NOMO-1 treated with dmso at 0.1 percent for 144 hours (cell line): ENCODE measurements at regions not wholly inside any gene's neighbourhood (a gene's known extent, or its start where the extent isn't known, plus 50 kb on each side); places are given as distances from the start of the nearest gene placed in this dataset.
A peak's percentile ranks its signal among the peaks of the same experiment; 100 is the strongest.
"Not testable (repeated sequence)": the region's sequence is repeated elsewhere in the genome, so short reads cannot be mapped to it uniquely, and the experiment has no call there.

ENCODE experiments used
- DNase-seq: peaks from one replicate; lab custom pipeline; 2025; ENCODE audit not compliant: unreplicated experiment; lab: John Stamatoyannopoulos, UW

- DNase-seq, result no peak
Observed at GRCh38 chr12:46671102-46671501, 154.7 kb downstream of the SLC38A4 start.

- no peak for DNase-seq
Observed at GRCh38 chr12:46670636-46671035, 155.2 kb downstream of the SLC38A4 start.

DNA sequence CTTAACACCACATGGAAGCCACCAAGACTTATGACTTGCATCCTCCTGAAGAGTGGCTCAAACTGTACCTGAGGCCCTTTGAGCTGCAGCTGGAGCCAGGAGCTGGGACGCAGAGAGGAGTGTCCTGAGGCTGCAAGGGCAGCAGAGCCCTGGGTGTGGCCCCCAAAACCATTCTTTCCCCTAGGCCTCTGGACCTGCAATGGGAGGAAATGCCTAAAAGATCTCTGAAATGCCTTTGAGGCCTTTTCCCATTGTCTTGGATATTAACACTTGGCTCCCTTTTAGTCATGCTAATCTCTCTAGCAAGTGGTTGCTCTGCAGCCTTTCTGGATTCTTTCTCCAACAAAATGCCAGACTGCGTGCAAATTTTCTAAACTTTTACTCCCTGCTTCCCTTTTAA lies 156.1 kb downstream of the SLC38A4 start:
- no peak for DNase-seq

GRCh38 chr12:46667551-46667950 lies 158.2 kb downstream of the SLC38A4 start:
- no peak for DNase-seq

- peak; percentile 42 for DNase-seq
Observed at GRCh38 chr12:46664761-46665287, 161.0 kb downstream of the SLC38A4 start.

GRCh38 chr12:46663318-46663717 lies 162.5 kb downstream of the SLC38A4 start:
- DNase-seq, result no peak

DNA sequence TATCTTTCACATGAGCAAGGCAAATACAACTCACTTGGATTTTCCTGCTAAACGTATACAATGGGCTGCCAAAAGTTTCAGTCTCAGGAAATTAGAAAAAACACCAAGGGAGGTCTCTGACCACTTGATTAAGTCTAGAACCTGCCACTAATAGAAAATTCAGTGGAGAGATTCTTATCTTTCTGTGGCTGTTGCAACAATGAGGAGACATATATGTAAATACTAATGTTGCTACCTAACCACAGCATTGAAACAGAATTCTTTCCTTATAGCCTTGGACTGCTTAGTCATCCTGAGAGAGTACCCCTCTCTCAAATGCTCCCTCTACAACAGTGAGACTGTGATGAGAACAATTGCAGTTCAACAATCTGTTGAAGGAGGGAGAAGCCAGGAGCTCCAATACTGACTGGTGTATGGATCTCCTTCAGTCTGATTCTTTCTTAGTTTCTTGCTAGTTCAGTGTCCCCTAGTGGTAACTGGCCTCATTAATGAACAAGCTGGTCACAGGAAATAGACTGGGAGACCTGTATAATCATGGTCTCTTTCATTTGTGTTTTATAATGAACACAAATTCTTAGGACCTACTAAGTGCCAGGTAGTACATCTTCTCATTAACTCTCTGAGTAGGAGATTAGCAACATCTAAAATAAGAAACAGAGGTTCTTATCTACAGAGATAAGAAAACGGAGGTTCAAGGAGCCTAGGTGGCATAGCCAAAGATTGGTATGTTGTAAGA lies 164.5 kb downstream of the SLC38A4 start:
- peak; percentile 24 for DNase-seq

- DNase-seq, result peak; percentile 77
Observed at GRCh38 chr12:46660719-46661109, 165.1 kb downstream of the SLC38A4 start.

GRCh38 chr12:46660276-46660675 lies 165.5 kb downstream of the SLC38A4 start:
- no peak for DNase-seq

- peak; percentile 2 for DNase-seq
Observed at GRCh38 chr12:46659824-46660223, 166.0 kb downstream of the SLC38A4 start.

DNA sequence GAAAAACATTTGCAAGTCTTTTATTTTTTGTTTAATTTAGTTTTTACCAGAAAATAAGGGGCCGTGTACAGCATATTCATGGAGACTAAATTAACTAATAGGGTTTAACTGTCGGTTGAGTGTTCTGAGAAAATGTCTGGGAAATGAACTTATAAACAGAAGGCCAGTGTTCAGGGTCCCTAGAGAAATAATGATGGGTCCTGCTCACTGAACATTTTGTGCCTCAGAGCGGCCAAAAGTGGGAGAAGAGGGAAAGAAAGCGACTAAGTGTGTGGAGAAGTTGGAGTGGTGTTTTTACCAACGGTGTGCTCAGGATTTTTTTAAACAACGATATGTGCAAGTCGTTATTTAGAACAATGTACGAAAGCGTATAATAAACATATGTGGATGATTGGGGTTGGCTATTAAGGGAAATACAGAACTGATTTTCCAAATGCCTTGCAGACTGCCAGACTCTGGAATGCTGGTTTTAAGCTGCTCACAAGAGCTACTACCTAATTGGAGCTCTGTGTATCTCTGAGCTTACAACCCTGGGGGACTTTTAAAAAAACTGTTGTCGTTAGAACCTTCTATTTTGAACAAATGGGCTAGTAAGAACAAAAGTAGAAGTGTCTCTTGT lies 166.7 kb downstream of the SLC38A4 start:
- DNase-seq, result no peak

- no peak for DNase-seq
Observed at GRCh38 chr12:46657453-46658411, 168.1 kb downstream of the SLC38A4 start.

DNA sequence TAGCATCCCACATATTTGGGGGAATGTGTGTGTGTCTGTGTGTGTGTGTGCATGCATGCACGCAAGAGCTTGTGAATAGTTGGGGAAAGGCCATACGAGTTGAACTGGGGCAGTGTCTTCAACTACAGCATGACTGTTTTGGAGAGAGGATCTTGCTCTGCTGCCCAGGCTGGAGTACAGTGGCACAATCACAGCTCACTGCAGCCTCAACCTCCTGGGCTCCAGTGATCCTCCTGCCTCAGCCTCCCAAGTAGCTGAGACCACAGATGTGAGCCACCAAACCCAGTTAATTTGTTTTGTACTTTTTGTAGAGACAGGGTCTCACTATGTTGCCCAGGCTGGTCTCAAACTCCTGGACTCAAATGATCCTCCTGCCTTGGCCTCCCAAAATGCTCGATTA lies 169.8 kb downstream of the SLC38A4 start:
- not testable (repeated sequence) for DNase-seq

GRCh38 chr12:46653311-46653710 lies 172.5 kb downstream of the SLC38A4 start:
- no peak for DNase-seq

GRCh38 chr12:46652692-46653091 lies 173.1 kb downstream of the SLC38A4 start:
- DNase-seq, result no peak

DNA sequence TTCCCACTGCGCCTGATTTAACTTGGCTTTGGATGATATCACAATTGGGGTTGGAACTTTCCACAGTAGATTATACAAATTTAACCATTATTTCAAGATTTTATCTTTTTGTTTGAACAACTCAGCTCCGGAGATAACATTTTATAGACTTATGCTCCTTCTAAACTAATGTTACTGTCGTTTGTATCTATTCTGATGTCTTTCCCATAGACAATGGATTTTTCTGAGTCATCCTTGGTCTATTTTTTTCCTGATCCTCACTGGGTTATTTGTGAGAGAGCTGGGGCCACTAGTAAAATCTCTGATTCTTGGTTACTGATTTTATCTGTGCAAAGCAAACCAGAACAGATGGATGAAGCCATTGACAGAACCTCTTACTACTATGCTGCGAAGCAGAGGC lies 175.1 kb downstream of the SLC38A4 start:
- no peak for DNase-seq

GRCh38 chr12:46649433-46649832 lies 176.4 kb downstream of the SLC38A4 start:
- DNase-seq, result no peak

DNA sequence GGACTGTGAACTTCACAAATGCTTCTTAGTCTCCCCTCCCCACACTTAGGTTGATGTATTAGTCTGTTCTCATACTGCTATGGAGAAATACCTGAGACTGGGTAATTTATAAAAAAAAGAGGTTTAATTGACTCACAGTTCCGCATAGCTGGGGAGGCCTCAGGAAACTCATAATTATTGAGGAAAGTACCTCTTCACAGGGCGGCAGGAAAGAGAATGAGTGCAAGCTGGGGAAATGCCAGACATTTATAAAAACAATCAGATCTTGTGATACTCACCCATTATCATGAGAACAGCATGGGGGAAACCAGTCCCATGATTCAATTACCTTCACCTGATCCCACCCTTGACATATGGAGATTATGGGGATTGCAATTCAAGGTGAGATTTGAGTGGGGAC lies 178.8 kb downstream of the SLC38A4 start:
- DNase-seq, result no peak

DNA sequence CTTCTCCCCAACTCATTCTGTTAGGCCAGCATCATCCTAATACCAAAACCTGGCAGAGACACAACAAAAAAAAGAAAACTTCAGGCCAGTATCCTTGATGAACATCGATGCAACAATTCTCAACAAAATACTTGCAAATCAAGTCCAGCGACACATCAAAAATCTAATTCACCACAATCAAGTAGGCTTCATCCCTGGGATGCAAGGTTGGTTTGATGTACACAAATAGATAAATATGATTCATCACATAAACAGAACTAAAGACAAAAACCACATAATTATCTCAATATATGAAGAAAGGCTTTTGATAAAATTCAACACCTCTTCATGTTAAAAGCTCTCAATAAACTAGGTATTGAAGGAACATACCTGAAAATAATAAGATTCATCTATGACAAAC lies 184.1 kb downstream of the SLC38A4 start:
- DNase-seq, result not testable (repeated sequence)

DNA sequence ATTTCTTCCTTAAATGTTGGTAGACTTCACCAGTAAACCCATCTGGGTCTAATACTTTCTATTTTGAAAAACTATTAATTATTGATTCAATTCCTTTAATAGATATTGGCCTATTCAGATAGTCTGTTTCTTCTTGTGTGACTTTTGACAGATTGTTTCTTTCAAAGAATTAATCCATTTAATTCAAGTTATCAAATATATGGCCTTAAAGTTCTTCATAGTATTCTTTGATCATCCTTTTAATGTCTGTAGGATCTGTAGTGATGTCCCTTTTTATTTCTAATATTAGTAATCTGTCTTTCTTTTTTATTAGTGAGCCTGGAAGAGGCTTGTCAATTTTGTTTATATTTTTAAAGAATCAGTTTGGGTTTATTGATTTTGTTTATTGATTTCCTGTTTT lies 190.0 kb downstream of the SLC38A4 start:
- DNase-seq, result no peak
